ENCODE measurements at regions not wholly inside any gene's neighbourhood (a gene's known extent, or its start where the extent isn't known, plus 50 kb on each side); places are given as distances from the start of the nearest gene placed in this dataset.

GRCh38 chr13:107865318-107865575 lies 350.1 kb downstream of the LIG4 start:
- Histone ChIP-seq H3K9me3 (ENCODE audit: insufficient read depth, low read length) (no peaks in the 10 kb centered on the region), H3K27ac (ENCODE audit: low read depth, low read length) (no peak overlapping the region), H3K36me3 (ENCODE audit: low read length) (no peaks in the 10 kb centered on the region), H4K20me1 (ENCODE audit: low read depth, low read length) (no peaks in the 10 kb centered on the region), H3K27me3 (ENCODE audit: low read length) (no peaks in the 10 kb centered on the region), H3K9me2 (replicated peaks; ENCODE audit: insufficient read depth, low read length) (no peaks in the 10 kb centered on the region), H3K9ac (ENCODE audit: low read length) (no peak overlapping the region), H3K79me2 (ENCODE audit: insufficient read depth, low read length) (no peaks in the 10 kb centered on the region), H3K4me3 (ENCODE audit: insufficient read depth, low read length, poor library complexity, severe bottlenecking) (no peak overlapping the region), H3K4me2 (ENCODE audit: low read depth, low read length, poor library complexity, severe bottlenecking) (no peak overlapping the region), H2AFZ (ENCODE audit: low read depth, low read length, severe bottlenecking) (no peak overlapping the region), H3F3A (ENCODE audit: insufficient read depth) (no peaks in the 10 kb centered on the region)
- TF ChIP-seq CTCF (IDR thresholded peaks at IDR 0.05; ENCODE audit: insufficient read depth, low read length, poor library complexity, severe bottlenecking), result no peak
- no peak for TF ChIP-seq EZH2phosphoT487 (conservative IDR thresholded peaks at IDR 0.05; ENCODE audit: low read length)

DNA sequence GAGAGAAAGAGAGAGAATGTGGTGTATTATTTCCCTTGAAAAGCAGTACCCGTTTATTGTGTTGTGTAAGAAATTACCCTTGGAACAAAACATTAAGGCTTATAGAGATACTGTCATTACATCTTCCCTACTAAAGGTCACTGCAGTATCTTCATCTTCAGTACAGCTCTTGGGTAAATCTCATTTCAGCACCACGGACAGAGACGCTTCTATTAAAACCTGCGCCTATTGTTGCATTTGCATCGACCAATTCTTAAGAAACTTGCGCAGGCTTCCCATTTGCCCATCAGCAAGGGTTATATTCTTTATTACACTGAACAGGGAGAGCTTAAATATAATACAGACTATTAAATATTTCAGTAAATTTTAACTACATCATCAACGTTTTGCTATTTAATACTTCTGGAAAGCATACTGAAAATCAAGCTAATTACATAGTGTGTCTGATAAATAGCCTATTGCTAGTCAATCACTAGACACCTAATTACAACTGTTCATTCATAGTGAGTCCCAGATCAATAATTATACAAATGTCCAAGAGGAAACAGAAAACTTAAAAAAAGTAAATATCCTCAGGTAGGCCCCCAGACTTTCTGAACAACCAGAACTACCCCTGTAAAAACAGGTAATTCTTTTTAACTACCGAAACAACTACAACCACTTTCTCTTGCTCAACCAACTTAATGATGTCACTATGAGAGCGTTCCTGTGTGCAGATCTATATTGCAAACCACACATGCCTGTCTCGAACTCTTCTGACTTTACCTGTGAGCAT lies 350.6 kb downstream of the LIG4 start:
- Histone ChIP-seq H3K4me2 (ENCODE audit: low read depth, low read length, poor library complexity, severe bottlenecking) (no peak overlapping the region), H4K20me1 (ENCODE audit: low read depth, low read length) (no peaks in the 10 kb centered on the region)

DNA sequence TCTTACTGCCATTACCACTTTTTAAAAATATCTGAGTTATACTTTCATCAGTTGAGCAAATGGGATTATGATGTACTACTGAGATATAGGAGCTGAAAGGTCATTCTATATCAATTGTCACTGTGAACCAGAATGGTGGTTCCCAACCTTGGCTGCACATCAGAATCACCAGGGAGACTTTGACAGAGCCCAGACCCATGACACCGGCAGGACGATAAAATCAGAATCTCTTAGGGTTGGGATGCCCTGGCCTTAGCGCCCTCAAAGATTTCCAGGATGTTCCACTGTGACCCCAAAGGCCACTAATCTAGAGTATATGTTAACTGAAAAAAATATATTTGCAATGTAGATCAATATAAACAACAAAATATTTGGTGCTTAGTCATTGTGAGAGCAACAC lies 355.1 kb downstream of the LIG4 start:
- Histone ChIP-seq H2AFZ (ENCODE audit: low read depth, low read length, severe bottlenecking) (no peak overlapping the region), H3K9ac (ENCODE audit: low read length) (no peak overlapping the region), H3K9me3 (ENCODE audit: insufficient read depth, low read length) (no peaks in the 10 kb centered on the region), H3K27ac (ENCODE audit: low read depth, low read length) (no peak overlapping the region), H3K9me2 (replicated peaks; ENCODE audit: insufficient read depth, low read length) (no peaks in the 10 kb centered on the region), H3K36me3 (ENCODE audit: low read length) (no peaks in the 10 kb centered on the region), H4K20me1 (ENCODE audit: low read depth, low read length) (no peaks in the 10 kb centered on the region), H3K4me3 (ENCODE audit: insufficient read depth, low read length, poor library complexity, severe bottlenecking) (no peak overlapping the region), H3F3A (ENCODE audit: insufficient read depth) (no peaks in the 10 kb centered on the region), H3K4me2 (ENCODE audit: low read depth, low read length, poor library complexity, severe bottlenecking) (no peak overlapping the region), H3K27me3 (ENCODE audit: low read length) (no peaks in the 10 kb centered on the region), H3K79me2 (ENCODE audit: insufficient read depth, low read length) (no peaks in the 10 kb centered on the region)
- TF ChIP-seq CTCF (IDR thresholded peaks at IDR 0.05; ENCODE audit: insufficient read depth, low read length, poor library complexity, severe bottlenecking), result no peak
- TF ChIP-seq EZH2phosphoT487 (conservative IDR thresholded peaks at IDR 0.05; ENCODE audit: low read length), result no peak

More for the DNA sequence above, 350.6 kb downstream of the LIG4 start:
- H3K4me3 ChIP-seq (ENCODE audit: insufficient read depth, low read length, poor library complexity, severe bottlenecking), result no peak overlapping the region
- no peak overlapping the region for H3K27ac ChIP-seq (ENCODE audit: low read depth, low read length)
- H3K9me3 ChIP-seq (ENCODE audit: insufficient read depth, low read length), result no peaks in the 10 kb centered on the region
- no peaks in the 10 kb centered on the region for H3K27me3 ChIP-seq (ENCODE audit: low read length)
- TF ChIP-seq EZH2phosphoT487 (conservative IDR thresholded peaks at IDR 0.05; ENCODE audit: low read length) (no peak), CTCF (IDR thresholded peaks at IDR 0.05; ENCODE audit: insufficient read depth, low read length, poor library complexity, severe bottlenecking) (no peak)
- H3F3A ChIP-seq (ENCODE audit: insufficient read depth), result no peaks in the 10 kb centered on the region
- H3K9ac ChIP-seq (ENCODE audit: low read length), result no peak overlapping the region
- no peaks in the 10 kb centered on the region for H3K9me2 ChIP-seq (replicated peaks; ENCODE audit: insufficient read depth, low read length)
- no peak overlapping the region for H2AFZ ChIP-seq (ENCODE audit: low read depth, low read length, severe bottlenecking)
- no peaks in the 10 kb centered on the region for H3K79me2 ChIP-seq (ENCODE audit: insufficient read depth, low read length)
- no peaks in the 10 kb centered on the region for H3K36me3 ChIP-seq (ENCODE audit: low read length)

Measured in SU-DHL-6 (cell line).